Stimulated activated memory B cell treated with anti-CD40 and anti-IgM and Interleukin-4, amounts not matched to agents 10 μg/mL and 1 μg/mL and 100 μg/mL, for 72 hours (primary cell): ENCODE measurements at regions not wholly inside any gene's neighbourhood (a gene's known extent, or its start where the extent isn't known, plus 50 kb on each side); places are given as distances from the start of the nearest gene placed in this dataset.

Experiments used
- ATAC-seq: fragments of 150-1000 bp; cut with Tn5 transposase; 2 replicates; pipeline ENCODE4 v1.10.0; 2021
- H3K27ac Mint-ChIP-seq: one replicate; pipeline ENCODE4 v1.8.0; 2022; ENCODE audit warnings: mild to moderate bottlenecking, mixed read lengths
- H3K27me3 Mint-ChIP-seq: one replicate; pipeline ENCODE4 v1.8.0; 2022; ENCODE audit warnings: mixed read lengths
- H3K36me3 Mint-ChIP-seq: one replicate; pipeline ENCODE4 v1.8.0; 2022; ENCODE audit warnings: mixed read lengths
- H3K4me1 Mint-ChIP-seq: one replicate; pipeline ENCODE4 v1.8.0; 2022; ENCODE audit warnings: mixed read lengths
- H3K4me3 Mint-ChIP-seq: one replicate; pipeline ENCODE4 v1.8.0; 2022; ENCODE audit warnings: mild to moderate bottlenecking, moderate library complexity, mixed read lengths
- H3K9me3 Mint-ChIP-seq: one replicate; pipeline ENCODE4 v1.8.0; 2022; ENCODE audit warnings: mixed read lengths

GRCh38 chr6:139784222-139784769, 409.8 kb upstream of the CITED2 start:
- Mint-ChIP-seq H3K27me3 (peaks cover 10% of the 10 kb centered on the region), H3K4me1 (no peaks in the 10 kb centered on the region), H3K9me3 (peaks cover 7% of the 10 kb centered on the region), H3K4me3 (no peak overlapping the region), H3K36me3 (no peaks in the 10 kb centered on the region), H3K27ac (no peak overlapping the region)
- ATAC-seq, result no peak

GRCh38 chr6:139779988-139780774, 405.7 kb upstream of the CITED2 start:
- no peaks in the 10 kb centered on the region for H3K4me1 Mint-ChIP-seq
- H3K27ac Mint-ChIP-seq, result no peak overlapping the region
- no peak for ATAC-seq
- no peak overlapping the region for H3K4me3 Mint-ChIP-seq
- H3K36me3 Mint-ChIP-seq, result no peaks in the 10 kb centered on the region
- peaks cover 3% of the 10 kb centered on the region for H3K9me3 Mint-ChIP-seq
- no peaks in the 10 kb centered on the region for H3K27me3 Mint-ChIP-seq

- Mint-ChIP-seq H3K27me3 (no peaks in the 10 kb centered on the region), H3K4me1 (no peaks in the 10 kb centered on the region), H3K36me3 (no peaks in the 10 kb centered on the region), H3K27ac (no peak overlapping the region), H3K4me3 (no peak overlapping the region), H3K9me3 (no peaks in the 10 kb centered on the region)
- ATAC-seq, result no peak
Measured at GRCh38 chr6:139778688-139779087, 404.2 kb upstream of the CITED2 start.

- Mint-ChIP-seq H3K4me1 (no peaks in the 10 kb centered on the region), H3K9me3 (no peaks in the 10 kb centered on the region), H3K27ac (no peak overlapping the region), H3K27me3 (no peaks in the 10 kb centered on the region), H3K4me3 (no peak overlapping the region), H3K36me3 (no peaks in the 10 kb centered on the region)
- ATAC-seq, result no peak
Measured at GRCh38 chr6:139778106-139778505, 403.7 kb upstream of the CITED2 start.

GRCh38 chr6:139777202-139777970, 402.9 kb upstream of the CITED2 start:
- Mint-ChIP-seq H3K9me3 (no peaks in the 10 kb centered on the region), H3K4me3 (no peak overlapping the region), H3K4me1 (no peaks in the 10 kb centered on the region), H3K27ac (no peak overlapping the region), H3K27me3 (no peaks in the 10 kb centered on the region), H3K36me3 (no peaks in the 10 kb centered on the region)
- no peak for ATAC-seq

- Mint-ChIP-seq H3K27me3 (no peaks in the 10 kb centered on the region), H3K9me3 (no peaks in the 10 kb centered on the region), H3K4me3 (no peak overlapping the region), H3K27ac (no peak overlapping the region), H3K4me1 (no peaks in the 10 kb centered on the region), H3K36me3 (no peaks in the 10 kb centered on the region)
- no peak for ATAC-seq
Measured at GRCh38 chr6:139776041-139776440, 401.6 kb upstream of the CITED2 start.

- no peaks in the 10 kb centered on the region for H3K27me3 Mint-ChIP-seq
- H3K27ac Mint-ChIP-seq, result no peak overlapping the region
- H3K9me3 Mint-ChIP-seq, result no peaks in the 10 kb centered on the region
- no peaks in the 10 kb centered on the region for H3K36me3 Mint-ChIP-seq
- ATAC-seq, result no peak
- no peak overlapping the region for H3K4me3 Mint-ChIP-seq
- H3K4me1 Mint-ChIP-seq, result peaks cover 23% of the 10 kb centered on the region
Measured at GRCh38 chr6:139768196-139768595, 393.7 kb upstream of the CITED2 start.

GRCh38 chr6:139766796-139767195, 392.3 kb upstream of the CITED2 start:
- Mint-ChIP-seq H3K36me3 (no peaks in the 10 kb centered on the region), H3K27me3 (no peaks in the 10 kb centered on the region), H3K4me1 (peaks cover 23% of the 10 kb centered on the region), H3K27ac (no peak overlapping the region), H3K4me3 (no peak overlapping the region), H3K9me3 (no peaks in the 10 kb centered on the region)
- ATAC-seq, result no peak

- no peaks in the 10 kb centered on the region for H3K9me3 Mint-ChIP-seq
Measured at GRCh38 chr6:139765825-139766285, 391.4 kb upstream of the CITED2 start.

GRCh38 chr6:139764498-139764986, 390.1 kb upstream of the CITED2 start:
- Mint-ChIP-seq H3K4me1 (peaks cover 23% of the 10 kb centered on the region), H3K36me3 (no peaks in the 10 kb centered on the region), H3K27ac (peak overlapping the region; percentile 68)

More at GRCh38 chr6:139765825-139766285, 391.4 kb upstream of the CITED2 start:
- Mint-ChIP-seq H3K4me3 (no peak overlapping the region), H3K36me3 (no peaks in the 10 kb centered on the region), H3K27ac (peak overlapping the region; percentile 68), H3K27me3 (no peaks in the 10 kb centered on the region), H3K4me1 (peaks cover 23% of the 10 kb centered on the region)
- no peak for ATAC-seq

GRCh38 chr6:139763468-139764210, 389.2 kb upstream of the CITED2 start:
- no peak for ATAC-seq
- Mint-ChIP-seq H3K4me3 (no peak overlapping the region), H3K9me3 (no peaks in the 10 kb centered on the region), H3K36me3 (no peaks in the 10 kb centered on the region), H3K27me3 (no peaks in the 10 kb centered on the region), H3K4me1 (peaks cover 23% of the 10 kb centered on the region), H3K27ac (peak overlapping the region; percentile 68)

More at GRCh38 chr6:139764498-139764986, 390.1 kb upstream of the CITED2 start:
- peak; percentile 91 for ATAC-seq
- Mint-ChIP-seq H3K27me3 (no peaks in the 10 kb centered on the region), H3K4me3 (no peak overlapping the region), H3K9me3 (no peaks in the 10 kb centered on the region)

GRCh38 chr6:139762587-139763031, 388.2 kb upstream of the CITED2 start:
- Mint-ChIP-seq H3K36me3 (no peaks in the 10 kb centered on the region), H3K4me1 (peaks cover 23% of the 10 kb centered on the region), H3K4me3 (no peak overlapping the region), H3K9me3 (no peaks in the 10 kb centered on the region), H3K27me3 (no peaks in the 10 kb centered on the region), H3K27ac (no peak overlapping the region)
- peak; percentile 76 for ATAC-seq

- Mint-ChIP-seq H3K4me3 (no peak overlapping the region), H3K27ac (no peak overlapping the region), H3K9me3 (no peaks in the 10 kb centered on the region), H3K27me3 (no peaks in the 10 kb centered on the region), H3K4me1 (peaks cover 14% of the 10 kb centered on the region), H3K36me3 (no peaks in the 10 kb centered on the region)
- ATAC-seq, result no peak
Measured at GRCh38 chr6:139760128-139760527, 385.7 kb upstream of the CITED2 start.

GRCh38 chr6:139759086-139759485, 384.6 kb upstream of the CITED2 start:
- ATAC-seq, result no peak
- Mint-ChIP-seq H3K27me3 (no peaks in the 10 kb centered on the region), H3K36me3 (no peaks in the 10 kb centered on the region), H3K27ac (no peak overlapping the region), H3K4me1 (peaks cover 3% of the 10 kb centered on the region), H3K9me3 (no peaks in the 10 kb centered on the region), H3K4me3 (no peak overlapping the region)

- Mint-ChIP-seq H3K27ac (no peak overlapping the region), H3K9me3 (no peaks in the 10 kb centered on the region), H3K27me3 (no peaks in the 10 kb centered on the region), H3K4me3 (no peak overlapping the region), H3K4me1 (no peaks in the 10 kb centered on the region), H3K36me3 (no peaks in the 10 kb centered on the region)
- no peak for ATAC-seq
Measured at GRCh38 chr6:139758209-139758611, 383.8 kb upstream of the CITED2 start.
